ENCODE measurements at regions not wholly inside any gene's neighbourhood (a gene's known extent, or its start where the extent isn't known, plus 50 kb on each side); places are given as distances from the start of the nearest gene placed in this dataset.

DNA sequence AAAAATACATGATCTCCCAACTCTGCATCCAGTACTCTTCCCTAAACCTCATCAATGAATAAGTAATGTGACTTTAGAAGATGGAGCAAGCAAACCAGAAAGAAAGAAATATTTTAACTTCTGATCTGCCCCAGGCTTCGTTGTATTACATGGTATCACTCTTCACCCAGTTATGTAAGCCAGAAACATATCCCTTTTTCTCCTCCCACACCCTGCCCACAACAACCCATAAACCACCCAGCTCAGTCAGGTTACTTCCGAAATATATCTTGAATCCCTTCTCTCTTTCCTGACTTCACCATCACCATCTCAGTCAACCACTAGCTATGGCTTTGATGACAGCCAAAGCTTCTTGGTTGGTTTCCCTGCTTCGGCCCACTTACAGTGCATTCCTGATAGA is 295.8 kb upstream of the PARD3B start:
- no peaks in the 10 kb centered on the region for H4K20me1 ChIP-seq (ENCODE audit: insufficient read depth, low read length)
- FAIRE-seq, result no peak
- TF ChIP-seq EZH2 (IDR thresholded peaks at IDR 0.05; ENCODE audit: insufficient read depth, low read length), result no peak
- TF ChIP-seq, protein P1, sequence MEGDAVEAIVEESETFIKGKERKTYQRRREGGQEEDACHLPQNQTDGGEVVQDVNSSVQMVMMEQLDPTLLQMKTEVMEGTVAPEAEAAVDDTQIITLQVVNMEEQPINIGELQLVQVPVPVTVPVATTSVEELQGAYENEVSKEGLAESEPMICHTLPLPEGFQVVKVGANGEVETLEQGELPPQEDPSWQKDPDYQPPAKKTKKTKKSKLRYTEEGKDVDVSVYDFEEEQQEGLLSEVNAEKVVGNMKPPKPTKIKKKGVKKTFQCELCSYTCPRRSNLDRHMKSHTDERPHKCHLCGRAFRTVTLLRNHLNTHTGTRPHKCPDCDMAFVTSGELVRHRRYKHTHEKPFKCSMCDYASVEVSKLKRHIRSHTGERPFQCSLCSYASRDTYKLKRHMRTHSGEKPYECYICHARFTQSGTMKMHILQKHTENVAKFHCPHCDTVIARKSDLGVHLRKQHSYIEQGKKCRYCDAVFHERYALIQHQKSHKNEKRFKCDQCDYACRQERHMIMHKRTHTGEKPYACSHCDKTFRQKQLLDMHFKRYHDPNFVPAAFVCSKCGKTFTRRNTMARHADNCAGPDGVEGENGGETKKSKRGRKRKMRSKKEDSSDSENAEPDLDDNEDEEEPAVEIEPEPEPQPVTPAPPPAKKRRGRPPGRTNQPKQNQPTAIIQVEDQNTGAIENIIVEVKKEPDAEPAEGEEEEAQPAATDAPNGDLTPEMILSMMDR (IDR thresholded peaks at IDR 0.05; ENCODE audit: insufficient read depth, low read depth, low read length), result no peak
- H3K9me3 ChIP-seq (ENCODE audit: insufficient read depth, low read depth, low read length), result no peaks in the 10 kb centered on the region
- no peak overlapping the region for H3K4me3 ChIP-seq (ENCODE audit: insufficient read depth, low read depth, low read length)
- H3K79me2 ChIP-seq (ENCODE audit: insufficient read depth, low read length), result no peaks in the 10 kb centered on the region
- H3K27ac ChIP-seq (ENCODE audit: low read depth, low read length), result no peak overlapping the region
- no peaks in the 10 kb centered on the region for H3K27me3 ChIP-seq (ENCODE audit: insufficient read depth, low read length)
- Mint-ChIP-seq H3K27ac (ENCODE audit: unreplicated experiment) (no peak overlapping the region), H3K9me3 (ENCODE audit: unreplicated experiment) (peaks cover 5% of the 10 kb centered on the region), H3K27me3 (ENCODE audit: low read depth, unreplicated experiment) (peaks cover 9% of the 10 kb centered on the region), H3K4me3 (ENCODE audit: unreplicated experiment) (no peak overlapping the region), H3K36me3 (ENCODE audit: low read depth, unreplicated experiment) (no peaks in the 10 kb centered on the region), H3K4me1 (ENCODE audit: low read depth, unreplicated experiment) (no peaks in the 10 kb centered on the region)
- H3K9ac ChIP-seq (ENCODE audit: low read length), result no peak overlapping the region
- H3K4me1 ChIP-seq (ENCODE audit: insufficient read depth, low read length), result no peaks in the 10 kb centered on the region
- no peak overlapping the region for H3K4me2 ChIP-seq (ENCODE audit: low read length)
- DNase-seq (ENCODE audit: low read depth), result no peak
- H3K36me3 ChIP-seq (ENCODE audit: insufficient read depth, low read length), result no peaks in the 10 kb centered on the region
- H2AFZ ChIP-seq (ENCODE audit: low read depth, low read length), result no peak overlapping the region

DNA sequence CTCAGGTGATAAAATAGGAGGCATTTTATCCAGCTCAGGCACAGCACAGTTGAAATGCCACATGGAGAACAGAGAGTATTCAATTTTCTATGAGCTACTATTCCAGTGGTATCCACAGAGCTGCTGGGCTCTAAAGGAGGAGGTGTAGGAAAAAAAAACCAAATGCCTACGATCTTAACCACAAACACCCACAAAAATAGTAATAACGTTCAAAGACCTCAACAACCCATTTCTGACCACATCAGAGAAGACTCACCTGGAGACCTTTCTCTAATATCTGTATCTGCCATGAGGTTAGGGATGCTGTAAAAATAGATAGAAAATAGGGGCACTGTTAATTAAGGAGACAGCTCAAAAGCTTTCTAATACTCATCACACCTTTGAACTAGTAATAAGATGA is 294.6 kb upstream of the PARD3B start:
- Histone ChIP-seq H3K4me1 (ENCODE audit: insufficient read depth, low read length) (no peaks in the 10 kb centered on the region), H3K36me3 (ENCODE audit: insufficient read depth, low read length) (no peaks in the 10 kb centered on the region), H3K9me3 (ENCODE audit: insufficient read depth, low read depth, low read length) (no peaks in the 10 kb centered on the region), H3K9ac (ENCODE audit: low read length) (no peak overlapping the region), H3K79me2 (ENCODE audit: insufficient read depth, low read length) (no peaks in the 10 kb centered on the region), H4K20me1 (ENCODE audit: insufficient read depth, low read length) (no peaks in the 10 kb centered on the region), H3K27ac (ENCODE audit: low read depth, low read length) (no peak overlapping the region), H2AFZ (ENCODE audit: low read depth, low read length) (no peak overlapping the region), H3K4me2 (ENCODE audit: low read length) (no peak overlapping the region), H3K27me3 (ENCODE audit: insufficient read depth, low read length) (no peaks in the 10 kb centered on the region), H3K4me3 (ENCODE audit: insufficient read depth, low read depth, low read length) (no peak overlapping the region)
- H3K27me3 Mint-ChIP-seq (ENCODE audit: low read depth, unreplicated experiment), result peaks cover 9% of the 10 kb centered on the region
- DNase-seq (ENCODE audit: low read depth) (no peak), FAIRE-seq (no peak)
- peaks cover 5% of the 10 kb centered on the region for H3K9me3 Mint-ChIP-seq (ENCODE audit: unreplicated experiment)
- H3K4me1 Mint-ChIP-seq (ENCODE audit: low read depth, unreplicated experiment), result no peaks in the 10 kb centered on the region
- no peak overlapping the region for H3K27ac Mint-ChIP-seq (ENCODE audit: unreplicated experiment)
- H3K4me3 Mint-ChIP-seq (ENCODE audit: unreplicated experiment), result no peak overlapping the region
- TF ChIP-seq, protein P1 (IDR thresholded peaks at IDR 0.05; ENCODE audit: insufficient read depth, low read depth, low read length), result no peak
- TF ChIP-seq EZH2 (IDR thresholded peaks at IDR 0.05; ENCODE audit: insufficient read depth, low read length), result no peak
- no peaks in the 10 kb centered on the region for H3K36me3 Mint-ChIP-seq (ENCODE audit: low read depth, unreplicated experiment)

DNA sequence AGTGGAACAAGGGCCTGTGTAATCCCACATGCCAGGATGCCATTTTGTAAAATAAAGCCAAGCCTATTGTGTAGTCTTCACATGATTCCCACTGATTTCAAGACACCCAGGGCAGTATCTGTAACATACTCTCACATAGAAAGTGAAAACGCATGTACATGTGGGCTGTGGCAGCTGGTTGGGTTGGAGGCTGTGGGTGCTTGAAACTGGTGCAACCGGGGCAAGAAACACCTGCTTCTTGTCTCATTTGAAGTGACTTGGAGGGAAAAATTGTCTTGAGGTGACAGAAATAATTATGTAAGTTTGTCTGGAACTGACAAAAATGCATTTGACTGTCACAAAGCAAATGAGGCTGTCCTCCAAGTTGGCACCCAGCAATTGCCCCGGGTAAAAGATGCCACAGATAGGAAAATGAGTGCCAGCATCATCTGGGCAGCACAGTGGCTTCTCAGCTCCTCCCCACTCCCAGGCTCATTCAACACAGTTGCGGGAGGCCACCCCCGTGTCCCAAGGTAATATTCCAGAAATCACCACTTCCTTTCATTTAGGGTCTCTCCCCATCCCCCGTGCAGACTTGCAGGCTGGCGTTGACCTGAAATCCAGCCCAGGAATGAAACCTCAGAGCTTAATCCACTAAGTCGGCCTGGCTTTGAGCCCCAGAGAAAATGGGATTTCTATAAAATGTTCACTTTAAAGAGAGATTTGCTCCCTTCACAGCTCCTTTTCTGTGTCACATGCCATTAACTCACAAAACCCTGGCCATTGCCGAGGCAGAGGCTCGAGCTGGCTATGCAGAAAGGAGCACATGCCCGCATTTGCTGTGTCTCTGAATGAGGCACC is 293.9 kb upstream of the PARD3B start:
- no peaks in the 10 kb centered on the region for H3K36me3 Mint-ChIP-seq (ENCODE audit: low read depth, unreplicated experiment)
- H3K27ac Mint-ChIP-seq (ENCODE audit: unreplicated experiment), result no peak overlapping the region
- no peaks in the 10 kb centered on the region for H3K36me3 ChIP-seq (ENCODE audit: insufficient read depth, low read length)
- H3K9me3 Mint-ChIP-seq (ENCODE audit: unreplicated experiment), result peaks cover 5% of the 10 kb centered on the region
- H4K20me1 ChIP-seq (ENCODE audit: insufficient read depth, low read length), result no peaks in the 10 kb centered on the region
- H3K9me3 ChIP-seq (ENCODE audit: insufficient read depth, low read depth, low read length), result no peaks in the 10 kb centered on the region
- H3K9ac ChIP-seq (ENCODE audit: low read length), result no peak overlapping the region
- DNase-seq (ENCODE audit: low read depth), result no peak
- H3K4me3 ChIP-seq (ENCODE audit: insufficient read depth, low read depth, low read length), result no peak overlapping the region
- H2AFZ ChIP-seq (ENCODE audit: low read depth, low read length), result no peak overlapping the region
- peaks cover 9% of the 10 kb centered on the region for H3K27me3 Mint-ChIP-seq (ENCODE audit: low read depth, unreplicated experiment)
- H3K4me2 ChIP-seq (ENCODE audit: low read length), result no peak overlapping the region
- no peak overlapping the region for H3K4me3 Mint-ChIP-seq (ENCODE audit: unreplicated experiment)
- no peaks in the 10 kb centered on the region for H3K27me3 ChIP-seq (ENCODE audit: insufficient read depth, low read length)
- H3K27ac ChIP-seq (ENCODE audit: low read depth, low read length), result no peak overlapping the region
- no peaks in the 10 kb centered on the region for H3K4me1 Mint-ChIP-seq (ENCODE audit: low read depth, unreplicated experiment)
- no peak for TF ChIP-seq EZH2 (IDR thresholded peaks at IDR 0.05; ENCODE audit: insufficient read depth, low read length)
- TF ChIP-seq, protein P1 (IDR thresholded peaks at IDR 0.05; ENCODE audit: insufficient read depth, low read depth, low read length), result no peak
- H3K79me2 ChIP-seq (ENCODE audit: insufficient read depth, low read length), result no peaks in the 10 kb centered on the region
- FAIRE-seq, result no peak
- H3K4me1 ChIP-seq (ENCODE audit: insufficient read depth, low read length), result no peaks in the 10 kb centered on the region
